GM19043 (cell line): ENCODE measurements at regions not wholly inside any gene's neighbourhood (a gene's known extent, or its start where the extent isn't known, plus 50 kb on each side); places are given as distances from the start of the nearest gene placed in this dataset.
"Not testable (repeated sequence)": the region's sequence is repeated elsewhere in the genome, so short reads cannot be mapped to it uniquely, and the experiment has no call there.

Experiments used
- ATAC-seq: cut with Tn5 transposase; IDR thresholded peaks from one replicate; pipeline ENCODE4 v1.9.1; 2021; ENCODE audit warnings: low read depth; ENCODE audit not compliant: unreplicated experiment

GRCh38 chr10:86579883-86580520, 58.4 kb upstream of the WAPL start:
- no peak for ATAC-seq

- no peak for ATAC-seq
Measured at GRCh38 chr10:86580521-86580891, 58.9 kb upstream of the WAPL start.

GRCh38 chr10:86583983-86584382, 62.4 kb upstream of the WAPL start:
- ATAC-seq, result peak; percentile 58

GRCh38 chr10:86585037-86585929, 63.7 kb upstream of the WAPL start:
- peak; percentile 85 for ATAC-seq

GRCh38 chr10:86586516-86586915, 64.9 kb upstream of the WAPL start:
- no peak for ATAC-seq

GRCh38 chr10:86588781-86589180, 65.6 kb upstream of the OPN4 start:
- ATAC-seq, result not testable (repeated sequence)

- no peak for ATAC-seq
Measured at GRCh38 chr10:86591436-86591835, 62.9 kb upstream of the OPN4 start.

- no peak for ATAC-seq
Measured at GRCh38 chr10:86592413-86592812, 61.9 kb upstream of the OPN4 start.

- no peak for ATAC-seq
Measured at GRCh38 chr10:86594535-86594934, 59.8 kb upstream of the OPN4 start.

- ATAC-seq, result no peak
Measured at GRCh38 chr10:86595496-86595895, 58.9 kb upstream of the OPN4 start.

- no peak for ATAC-seq
Measured at GRCh38 chr10:86596266-86596665, 58.1 kb upstream of the OPN4 start.

GRCh38 chr10:86597306-86597705, 57.0 kb upstream of the OPN4 start:
- ATAC-seq, result no peak

- ATAC-seq, result no peak
Measured at GRCh38 chr10:86598151-86598550, 56.2 kb upstream of the OPN4 start.

- ATAC-seq, result no peak
Measured at GRCh38 chr10:86599041-86599440, 55.3 kb upstream of the OPN4 start.

- peak; percentile 81 for ATAC-seq
Measured at GRCh38 chr10:86599729-86600128, 54.6 kb upstream of the OPN4 start.

GRCh38 chr10:86600296-86600695, 54.1 kb upstream of the OPN4 start:
- ATAC-seq, result no peak

GRCh38 chr10:86601956-86602602, 52.3 kb upstream of the OPN4 start:
- no peak for ATAC-seq

- ATAC-seq, result no peak
Measured at GRCh38 chr10:86603256-86603655, 51.1 kb upstream of the OPN4 start.
